Esophagus muscularis mucosa (tissue), 4 donors: ENCODE measurements at regions not wholly inside any gene's neighbourhood (a gene's known extent, or its start where the extent isn't known, plus 50 kb on each side); places are given as distances from the start of the nearest gene placed in this dataset.
A peak's percentile ranks its signal among the peaks of the same experiment; 100 is the strongest.
"Not testable (repeated sequence)": the region's sequence is repeated elsewhere in the genome, so short reads cannot be mapped to it uniquely, and the experiment has no call there.

Experiments
- DNase-seq: peaks from one replicate; pipeline ENCODE4 v3.0.0-alpha.2; 2017; ENCODE audit errors: extremely low spot score
- H3K27ac ChIP-seq, 4 donors: fragments of 200-600 bp; sonication (generic); replicated peaks in 1 of 4; 1 replicate in 3 of 4; 2 replicates in 1 of 4; pipeline ENCODE4 v1.5.1; 2016 to 2019; ENCODE audit warnings: mild to moderate bottlenecking in 1 of 4
- H3K27me3 ChIP-seq, 4 donors: fragments of 200-600 bp; sonication (generic); one replicate each; pipeline versions ENCODE4 v1.5.1 to v1.6.0; 2016 to 2019
- H3K36me3 ChIP-seq, 4 donors: fragments of 200-600 bp; sonication (generic); one replicate each; pipeline ENCODE4 v1.5.1; 2016 to 2019
- H3K4me1 ChIP-seq, 4 donors: fragments of 200-600 bp; sonication (generic); one replicate each; pipeline ENCODE4 v1.5.1; 2016 to 2019
- H3K4me3 ChIP-seq, 4 donors: fragments of 200-600 bp; sonication (generic); 1 replicate in 2 of 4; 2 replicates in 2 of 4; pipeline ENCODE4 v1.5.1; 2016 to 2019; ENCODE audit warnings: mild to moderate bottlenecking in 4 of 4, moderate library complexity in 1 of 4
- H3K9me3 ChIP-seq, 4 donors: fragments of 200-600 bp; sonication (generic); 1 replicate in 3 of 4; 2 replicates in 1 of 4; pipeline ENCODE4 v1.5.1; 2016 to 2019
- EP300 ChIP-seq: sonication (generic); formaldehyde crosslinking; IDR thresholded peaks from one replicate; pipeline ENCODE4 v1.6.1; 2017; ENCODE audit warnings: antibody characterized with exemption
- WGBS: methylation state at CpG from one replicate; pipeline ENCODE4 v1.1.5; 2018; 5-methylcytosine and 5-hydroxymethylcytosine counted together
- intact Hi-C: fragments of 100-400 bp; cut with DNase I; formaldehyde crosslinking; loops from one replicate; pipeline ENCODE4 v1.15.1; 2023
- TF ChIP-seq, protein P1 (sequence below), 3 experiments: fragments of 200-600 bp in 2 of 3; fragments of 450-650 bp in 1 of 3; sonication (generic) in 2 of 3; IDR thresholded peaks; one replicate each; pipeline ENCODE4 v1.5.1; 2017 to 2019; ENCODE audit warnings: antibody characterized with exemption in 3 of 3, mild to moderate bottlenecking in 2 of 3, moderate library complexity in 1 of 3

DNA sequence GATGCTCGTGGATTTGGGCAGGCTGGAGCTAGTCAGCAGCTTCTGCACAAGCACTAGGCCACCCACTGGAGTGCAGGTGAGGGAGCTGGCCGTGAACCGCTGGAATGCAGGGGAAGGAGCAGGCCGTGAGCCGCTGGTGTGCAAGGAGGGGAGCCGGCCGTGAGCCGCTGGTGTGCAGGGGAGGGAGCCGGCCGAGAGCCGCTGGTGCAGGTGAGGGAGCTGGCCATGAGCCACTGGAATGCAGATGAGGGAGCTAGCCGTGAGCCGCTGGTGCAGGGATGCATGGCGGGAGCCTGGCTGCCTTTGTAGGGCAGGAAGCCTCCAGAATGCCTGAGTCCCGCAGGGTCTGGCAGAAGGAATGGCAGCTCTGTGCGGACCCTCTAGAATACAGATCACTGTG, 4220.0 kb upstream of the OR11H1 start:
- Histone ChIP-seq H3K9me3 (peaks cover 0 to 54% (median 30%) of the 10 kb centered on the region in 4 donors), H3K4me3 (no peak overlapping the region), H3K36me3 (no peaks in the 10 kb centered on the region), H3K4me1 (no peaks in the 10 kb centered on the region), H3K27ac (no peak overlapping the region), H3K27me3 (no peaks in the 10 kb centered on the region)
- intact Hi-C loops = no loop called here
- 83% methylated on average over 16 of the region's 16 CpGs for WGBS
- DNase-seq = peak; percentile 92
- TF ChIP-seq, protein P1, sequence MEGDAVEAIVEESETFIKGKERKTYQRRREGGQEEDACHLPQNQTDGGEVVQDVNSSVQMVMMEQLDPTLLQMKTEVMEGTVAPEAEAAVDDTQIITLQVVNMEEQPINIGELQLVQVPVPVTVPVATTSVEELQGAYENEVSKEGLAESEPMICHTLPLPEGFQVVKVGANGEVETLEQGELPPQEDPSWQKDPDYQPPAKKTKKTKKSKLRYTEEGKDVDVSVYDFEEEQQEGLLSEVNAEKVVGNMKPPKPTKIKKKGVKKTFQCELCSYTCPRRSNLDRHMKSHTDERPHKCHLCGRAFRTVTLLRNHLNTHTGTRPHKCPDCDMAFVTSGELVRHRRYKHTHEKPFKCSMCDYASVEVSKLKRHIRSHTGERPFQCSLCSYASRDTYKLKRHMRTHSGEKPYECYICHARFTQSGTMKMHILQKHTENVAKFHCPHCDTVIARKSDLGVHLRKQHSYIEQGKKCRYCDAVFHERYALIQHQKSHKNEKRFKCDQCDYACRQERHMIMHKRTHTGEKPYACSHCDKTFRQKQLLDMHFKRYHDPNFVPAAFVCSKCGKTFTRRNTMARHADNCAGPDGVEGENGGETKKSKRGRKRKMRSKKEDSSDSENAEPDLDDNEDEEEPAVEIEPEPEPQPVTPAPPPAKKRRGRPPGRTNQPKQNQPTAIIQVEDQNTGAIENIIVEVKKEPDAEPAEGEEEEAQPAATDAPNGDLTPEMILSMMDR (IDR thresholded peaks at IDR 0.05) = no peak

DNA sequence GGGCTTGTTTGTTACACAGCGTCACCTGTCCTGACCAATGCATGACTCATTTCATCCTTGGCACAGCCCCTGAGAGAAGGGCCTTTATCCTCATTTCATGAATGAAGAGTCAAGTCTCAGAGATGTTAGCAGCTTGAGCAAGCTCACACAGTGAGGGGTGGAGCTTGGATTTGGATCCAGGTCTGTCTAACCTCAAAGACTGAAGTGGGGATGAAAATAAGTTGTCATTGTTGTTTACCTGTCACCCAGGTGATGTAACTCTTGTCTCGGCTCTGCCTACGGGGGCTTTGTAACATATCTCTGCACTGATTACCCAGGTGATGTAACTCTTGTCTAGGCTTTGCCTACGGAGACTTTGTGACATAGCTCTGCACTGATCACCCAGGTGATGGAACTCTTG, 4218.2 kb upstream of the OR11H1 start:
- peaks cover 0 to 58% (median 33%) of the 10 kb centered on the region in 4 donors for H3K9me3 ChIP-seq
- intact Hi-C loops, H3K4me1 ChIP-seq, H3K27ac ChIP-seq, H3K36me3 ChIP-seq, H3K4me3 ChIP-seq, H3K27me3 ChIP-seq: not testable (repeated sequence)
- DNase-seq = peak; percentile 87
- WGBS = 68% methylated on average over 4 of the region's 4 CpGs

DNA sequence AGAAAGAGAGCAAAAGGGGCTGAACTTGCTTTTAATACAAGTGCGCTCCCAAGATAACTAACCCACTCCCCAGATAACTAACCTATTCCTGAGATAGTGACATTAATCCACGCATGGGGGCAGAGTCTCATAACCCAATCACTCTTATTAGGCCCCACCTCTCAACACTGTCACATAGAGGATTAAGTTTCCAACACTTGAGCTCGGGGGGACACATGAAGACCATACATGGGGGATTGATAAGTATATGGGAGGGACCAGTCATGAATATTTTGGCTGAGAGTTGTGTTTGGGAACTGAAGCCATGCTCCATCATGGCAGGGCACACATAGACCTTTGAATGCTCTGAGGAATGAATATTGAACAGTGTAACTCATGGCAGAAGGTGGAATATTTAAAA, 4217.3 kb upstream of the OR11H1 start:
- WGBS = 60% methylated on average over 3 of the region's 3 CpGs
- DNase-seq = peak; percentile 91
- not testable (repeated sequence) for H3K36me3 ChIP-seq

DNA sequence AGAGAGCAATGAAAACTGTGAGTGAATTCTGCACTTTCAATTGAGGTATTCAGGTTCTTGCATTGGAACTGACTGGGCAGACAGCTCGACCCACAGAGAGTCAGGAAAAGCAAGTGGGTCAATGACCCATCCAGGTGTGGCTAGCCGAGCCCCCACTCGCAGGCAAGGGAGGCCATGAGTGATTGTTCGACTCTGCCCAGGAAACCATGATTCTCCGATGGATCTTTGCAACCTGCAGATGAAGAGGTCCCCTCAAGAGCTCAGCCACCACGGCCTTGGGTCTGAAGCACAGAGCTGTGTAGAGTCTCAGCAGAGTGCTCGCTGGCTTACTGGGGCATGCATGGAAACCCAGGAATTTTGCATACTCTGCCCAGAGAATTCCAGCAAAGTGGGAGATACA, 4215.4 kb upstream of the OR11H1 start:
- H3K27me3 ChIP-seq, H3K27ac ChIP-seq, H3K4me1 ChIP-seq, H3K4me3 ChIP-seq, DNase-seq, H3K36me3 ChIP-seq, intact Hi-C loops: not testable (repeated sequence)
- peaks cover 0 to 37% (median 24%) of the 10 kb centered on the region in 4 donors for H3K9me3 ChIP-seq
- 64% methylated on average over 7 of the region's 7 CpGs for WGBS

More for the DNA sequence above, 4217.3 kb upstream of the OR11H1 start:
- H3K4me3 ChIP-seq, H3K4me1 ChIP-seq, H3K27ac ChIP-seq, H3K27me3 ChIP-seq, intact Hi-C loops: not testable (repeated sequence)
- H3K9me3 ChIP-seq = peaks cover 0 to 54% (median 29%) of the 10 kb centered on the region in 4 donors

DNA sequence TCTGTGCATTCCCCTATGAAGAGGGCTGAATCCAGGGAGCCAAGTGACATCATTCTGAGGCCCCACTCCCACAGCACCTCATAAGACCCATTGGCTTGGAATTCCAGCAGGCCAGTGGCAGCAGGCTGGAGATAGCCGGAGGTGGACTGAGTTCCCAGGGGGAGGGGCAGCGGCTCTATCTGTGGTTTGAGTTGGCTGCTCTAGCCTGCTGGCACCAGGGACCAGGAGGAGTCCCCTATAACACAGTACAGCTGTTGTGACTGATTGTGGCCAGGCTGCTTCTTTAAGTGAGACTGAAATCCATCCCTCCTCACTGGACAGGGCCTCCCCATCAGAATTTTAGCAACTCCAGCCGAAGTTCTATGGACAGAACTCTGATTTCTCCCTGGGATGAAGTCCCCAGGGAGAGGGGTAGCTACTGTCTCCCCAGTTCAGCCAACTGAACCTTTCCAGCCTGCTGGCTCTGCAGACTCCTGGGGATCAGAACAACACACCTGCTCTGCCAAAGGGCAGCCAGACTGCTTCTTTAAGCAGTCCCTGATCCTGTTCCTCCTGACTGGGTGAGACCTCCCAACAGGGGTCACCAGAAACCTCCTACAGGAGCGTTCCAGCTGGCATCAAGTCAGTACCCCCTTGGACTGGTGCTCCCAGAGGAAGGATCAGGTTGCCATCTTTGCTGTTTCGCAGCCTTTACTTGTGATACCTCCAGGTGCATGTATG, 4214.8 kb upstream of the OR11H1 start:
- H3K27ac ChIP-seq, H3K4me3 ChIP-seq, intact Hi-C loops, H3K27me3 ChIP-seq, H3K36me3 ChIP-seq, DNase-seq, H3K4me1 ChIP-seq: not testable (repeated sequence)
- 51% methylated on average over 5 of the region's 5 CpGs for WGBS
- peaks cover 0 to 31% (median 21%) of the 10 kb centered on the region in 4 donors for H3K9me3 ChIP-seq

DNA sequence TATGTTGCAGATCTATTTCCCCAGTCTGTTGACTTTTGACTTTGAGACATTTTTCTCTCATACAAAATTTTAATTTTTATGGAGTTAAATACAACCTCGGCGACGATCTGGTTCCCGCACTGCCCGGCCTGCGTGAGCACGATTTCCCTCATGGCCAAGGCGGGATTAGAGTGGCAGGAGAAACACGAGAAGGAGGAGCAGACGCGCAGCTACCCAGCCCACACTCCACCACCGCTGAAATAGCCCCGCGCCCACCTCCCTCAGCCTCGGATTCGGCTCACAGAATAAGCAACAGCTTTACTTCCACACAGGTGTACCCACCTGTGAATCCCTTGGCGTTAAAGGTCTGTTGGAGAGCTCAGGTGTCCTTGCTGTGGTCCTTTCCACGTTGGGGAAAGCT, 4209.4 kb upstream of the OR11H1 start:
- H3K27ac ChIP-seq, DNase-seq, H3K27me3 ChIP-seq, H3K36me3 ChIP-seq, H3K9me3 ChIP-seq, H3K4me1 ChIP-seq, H3K4me3 ChIP-seq, intact Hi-C loops: not testable (repeated sequence)
- 74% methylated on average over 18 of the region's 18 CpGs for WGBS

DNA sequence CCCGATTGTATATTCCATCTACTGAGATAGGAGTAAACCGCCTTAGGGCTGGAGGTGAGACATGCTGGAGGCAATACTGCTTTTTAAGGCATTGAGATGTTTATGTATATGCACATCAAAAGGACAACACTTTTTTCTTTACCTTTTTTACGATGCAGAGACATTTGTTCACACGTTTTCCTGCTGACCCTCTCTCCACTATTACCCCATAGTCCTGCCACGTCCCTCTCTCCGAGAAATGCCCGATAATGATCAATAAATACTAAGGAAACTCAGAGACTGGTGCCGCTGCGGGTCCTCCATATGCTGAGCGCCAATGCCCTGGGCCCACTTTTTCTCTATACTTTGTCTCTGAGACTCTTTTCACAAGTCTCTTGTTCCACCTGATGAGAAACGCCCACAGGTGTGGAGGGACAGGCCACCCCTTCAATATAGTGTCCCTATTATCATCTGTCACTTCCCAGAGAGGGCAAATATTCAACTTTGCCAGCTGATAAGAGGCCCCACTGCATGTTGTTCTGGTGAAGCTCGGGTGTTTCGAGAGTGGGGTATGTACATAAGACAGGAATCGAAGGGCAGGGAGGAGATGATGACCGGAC, 4203.5 kb upstream of the OR11H1 start:
- H3K4me1 ChIP-seq, H3K27ac ChIP-seq, intact Hi-C loops, H3K27me3 ChIP-seq, H3K36me3 ChIP-seq, H3K4me3 ChIP-seq: not testable (repeated sequence)
- peaks cover 0 to 19% (median 9%) of the 10 kb centered on the region in 4 donors for H3K9me3 ChIP-seq
- WGBS = 72% methylated on average over 15 of the region's 15 CpGs
- peak; percentile 90 for DNase-seq

DNA sequence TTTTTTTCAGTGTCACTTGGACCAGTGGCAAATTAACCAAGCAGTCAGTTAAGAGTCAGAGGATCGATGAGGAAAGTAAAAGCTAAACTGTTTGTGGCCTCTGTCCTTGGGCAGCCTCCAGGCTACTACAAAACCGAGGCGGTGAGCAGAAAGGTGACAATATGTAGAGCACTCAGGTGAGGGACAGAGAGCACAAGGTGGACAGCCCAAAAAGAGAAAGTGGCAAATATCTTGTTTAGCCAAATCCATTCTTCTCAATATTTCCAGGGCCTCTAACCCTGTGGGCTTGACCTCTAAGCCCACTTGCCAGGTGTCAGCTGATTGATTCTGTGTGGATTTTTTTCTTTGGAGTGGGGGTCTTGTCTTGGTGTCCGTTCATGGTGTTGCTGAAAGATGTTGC, 4202.2 kb upstream of the OR11H1 start:
- no peaks in the 10 kb centered on the region for H3K27me3 ChIP-seq
- H3K4me1 ChIP-seq = no peaks in the 10 kb centered on the region
- peak; percentile 90 for DNase-seq
- peaks cover 0 to 27% (median 12%) of the 10 kb centered on the region in 4 donors for H3K9me3 ChIP-seq
- TF ChIP-seq, protein P1 (IDR thresholded peaks at IDR 0.05) = no peak
- no peak for TF ChIP-seq EP300
- intact Hi-C loops = no loop called here
- H3K4me3 ChIP-seq = no peak overlapping the region
- WGBS = 60% methylated on average over 4 of the region's 4 CpGs
- no peak overlapping the region for H3K27ac ChIP-seq
- no peaks in the 10 kb centered on the region for H3K36me3 ChIP-seq

DNA sequence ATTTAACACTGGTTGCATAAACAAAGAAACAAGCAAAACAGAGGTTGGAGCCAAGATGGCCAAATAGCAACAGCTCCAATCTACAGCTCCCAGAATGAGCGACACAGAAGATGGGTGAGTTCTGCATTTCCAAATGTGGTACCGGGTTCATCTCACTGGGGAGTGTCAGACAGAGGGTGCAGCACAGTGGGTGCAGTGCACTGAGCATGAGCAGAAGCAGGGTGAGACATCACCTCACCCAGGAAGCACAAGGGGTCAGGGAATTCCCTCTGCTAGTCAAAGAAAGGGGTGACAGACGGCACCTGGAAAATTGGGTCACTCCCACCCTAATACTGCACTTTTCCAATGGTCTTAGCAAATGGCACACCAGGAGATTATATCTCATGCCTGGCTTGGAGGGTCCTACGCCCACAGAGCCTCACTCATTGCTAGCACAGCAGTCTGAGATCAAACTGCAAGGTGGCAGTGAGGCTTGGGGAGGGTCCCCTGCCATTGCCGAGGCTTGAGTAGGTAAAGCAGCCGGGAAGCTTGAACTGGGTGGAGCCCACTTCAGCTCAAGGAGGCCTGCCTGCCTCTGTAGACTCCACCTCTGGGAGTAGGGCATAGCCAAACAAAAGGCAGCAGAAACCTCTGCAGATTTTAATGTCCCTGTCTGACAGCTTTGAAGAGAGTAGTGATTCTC, 4186.5 kb upstream of the OR11H1 start:
- peak; percentile 86 for DNase-seq
- H3K27ac ChIP-seq, intact Hi-C loops, H3K27me3 ChIP-seq, H3K4me1 ChIP-seq, H3K4me3 ChIP-seq, H3K36me3 ChIP-seq: not testable (repeated sequence)
- 52% methylated on average over 6 of the region's 6 CpGs for WGBS
- peaks cover 0 to 21% (median 14%) of the 10 kb centered on the region in 4 donors for H3K9me3 ChIP-seq

DNA sequence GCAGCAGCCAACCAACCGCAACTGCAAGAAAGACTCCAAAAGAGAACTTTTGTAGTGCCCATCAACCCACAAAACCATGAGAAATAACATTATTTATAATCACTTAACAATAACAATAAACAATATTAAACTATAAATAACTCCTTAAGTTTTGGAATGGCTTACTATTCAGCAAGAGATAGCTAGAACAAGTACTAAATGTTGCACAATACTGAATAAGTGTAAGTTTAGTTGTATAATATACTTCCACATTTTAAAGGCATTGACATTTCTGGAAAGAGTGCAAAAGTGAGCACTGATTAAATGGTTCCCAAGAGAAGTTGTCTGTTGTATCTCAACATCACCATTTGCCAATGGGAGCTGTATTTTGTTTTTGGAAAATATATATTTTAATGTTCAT, 4176.8 kb upstream of the OR11H1 start:
- WGBS = 55% methylated on average over 1 of the region's 1 CpG
- H3K4me1 ChIP-seq, intact Hi-C loops, DNase-seq, H3K4me3 ChIP-seq, H3K27ac ChIP-seq, H3K27me3 ChIP-seq, H3K36me3 ChIP-seq, H3K9me3 ChIP-seq: not testable (repeated sequence)
